Ascending aorta (tissue), 2 donors: ENCODE measurements at regions not wholly inside any gene's neighbourhood (a gene's known extent, or its start where the extent isn't known, plus 50 kb on each side); places are given as distances from the start of the nearest gene placed in this dataset.
"Not testable (repeated sequence)": the region's sequence is repeated elsewhere in the genome, so short reads cannot be mapped to it uniquely, and the experiment has no call there.

Experiments used
- DNase-seq, 2 donors: peaks; one replicate each; pipeline ENCODE4 v3.0.0-alpha.2; 2019; ENCODE audit warnings: low spot score in 2 of 2
- H3K27ac ChIP-seq, 2 donors: fragments of 200-600 bp; sonication (generic); one replicate each; pipeline ENCODE4 v1.5.1; 2016 to 2017; ENCODE audit warnings: mild to moderate bottlenecking in 1 of 2
- H3K27me3 ChIP-seq: fragments of 200-600 bp; sonication (generic); one replicate; pipeline ENCODE4 v1.5.1; 2017
- H3K36me3 ChIP-seq, 2 donors: fragments of 200-600 bp; sonication (generic); one replicate each; pipeline ENCODE4 v1.5.1; 2016
- H3K4me1 ChIP-seq, 2 donors: fragments of 200-600 bp; sonication (generic); one replicate each; pipeline ENCODE4 v1.5.1; 2016 to 2017; ENCODE audit warnings: mild to moderate bottlenecking in 1 of 2
- H3K4me3 ChIP-seq, 2 donors: fragments of 200-600 bp; sonication (generic); one replicate each; pipeline ENCODE4 v1.5.1; 2016 to 2017; ENCODE audit warnings: mild to moderate bottlenecking in 1 of 2
- H3K9me3 ChIP-seq, 2 donors: fragments of 200-600 bp; sonication (generic); one replicate each; pipeline ENCODE4 v1.5.1; 2016
- intact Hi-C: fragments of 100-400 bp; cut with DNase I; formaldehyde crosslinking; loops from one replicate; pipeline ENCODE4 v1.15.1; 2023
- TF ChIP-seq, protein P1 (sequence below), 3 experiments: fragments of 200-600 bp in 2 of 3; fragments of 450-650 bp in 1 of 3; sonication (generic) in 2 of 3; IDR thresholded peaks; one replicate each; pipeline ENCODE4 v1.5.1; 2016 to 2019; ENCODE audit warnings: antibody characterized with exemption in 3 of 3, mild to moderate bottlenecking in 1 of 3, moderate library complexity in 1 of 3

DNA sequence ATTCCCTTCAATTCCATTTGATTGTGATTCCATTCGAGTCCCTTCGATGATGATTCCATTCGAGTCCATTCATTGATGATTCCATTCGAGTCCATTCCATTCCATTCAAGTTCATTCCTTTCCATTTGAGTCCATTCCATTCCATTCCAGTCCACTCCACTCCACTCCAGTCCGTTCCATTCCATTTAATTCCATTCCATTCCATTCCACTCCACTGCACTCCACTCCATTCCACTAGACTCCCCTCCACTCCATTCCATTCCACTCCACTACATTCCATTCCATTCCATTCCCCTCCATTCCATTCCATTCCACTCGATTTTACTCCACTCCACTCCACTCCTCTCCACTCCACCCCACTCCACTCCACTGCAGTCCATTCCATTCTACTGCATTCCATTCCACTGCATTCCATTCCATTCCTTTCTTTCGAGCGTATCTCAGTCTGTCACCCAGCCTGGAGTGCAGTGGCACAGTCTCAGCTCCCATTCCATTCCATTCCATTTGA lies 115.7 kb downstream of the ZNF92 start:
- intact Hi-C loops = no loop called here

DNA sequence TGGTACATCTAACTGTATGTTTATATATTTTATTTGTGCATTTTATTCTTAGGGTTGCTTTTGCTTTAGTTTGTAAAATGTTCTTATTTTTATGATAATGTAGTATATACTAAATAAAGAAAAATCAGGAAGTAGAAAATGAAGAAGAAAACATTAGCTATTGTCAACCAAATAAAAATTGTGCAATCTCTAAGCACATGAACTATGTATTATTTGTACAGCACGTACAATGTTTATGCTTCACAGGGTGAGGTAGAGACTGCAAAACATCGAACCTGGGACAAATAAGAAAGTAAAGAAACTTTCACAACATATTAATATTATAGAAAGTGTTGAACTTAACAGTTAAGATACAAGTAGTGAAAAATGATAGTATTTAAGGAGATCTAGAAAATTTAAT lies 123.0 kb downstream of the ZNF92 start:
- H3K4me1 ChIP-seq, H3K9me3 ChIP-seq, intact Hi-C loops, H3K27ac ChIP-seq, H3K27me3 ChIP-seq, H3K36me3 ChIP-seq, H3K4me3 ChIP-seq, DNase-seq: not testable (repeated sequence)

More for the DNA sequence above, 115.7 kb downstream of the ZNF92 start:
- H3K36me3 ChIP-seq = no peaks in the 10 kb centered on the region
- no peak overlapping the region for H3K27ac ChIP-seq
- no peak overlapping the region for H3K4me3 ChIP-seq
- no peaks in the 10 kb centered on the region for H3K27me3 ChIP-seq
- TF ChIP-seq, protein P1, sequence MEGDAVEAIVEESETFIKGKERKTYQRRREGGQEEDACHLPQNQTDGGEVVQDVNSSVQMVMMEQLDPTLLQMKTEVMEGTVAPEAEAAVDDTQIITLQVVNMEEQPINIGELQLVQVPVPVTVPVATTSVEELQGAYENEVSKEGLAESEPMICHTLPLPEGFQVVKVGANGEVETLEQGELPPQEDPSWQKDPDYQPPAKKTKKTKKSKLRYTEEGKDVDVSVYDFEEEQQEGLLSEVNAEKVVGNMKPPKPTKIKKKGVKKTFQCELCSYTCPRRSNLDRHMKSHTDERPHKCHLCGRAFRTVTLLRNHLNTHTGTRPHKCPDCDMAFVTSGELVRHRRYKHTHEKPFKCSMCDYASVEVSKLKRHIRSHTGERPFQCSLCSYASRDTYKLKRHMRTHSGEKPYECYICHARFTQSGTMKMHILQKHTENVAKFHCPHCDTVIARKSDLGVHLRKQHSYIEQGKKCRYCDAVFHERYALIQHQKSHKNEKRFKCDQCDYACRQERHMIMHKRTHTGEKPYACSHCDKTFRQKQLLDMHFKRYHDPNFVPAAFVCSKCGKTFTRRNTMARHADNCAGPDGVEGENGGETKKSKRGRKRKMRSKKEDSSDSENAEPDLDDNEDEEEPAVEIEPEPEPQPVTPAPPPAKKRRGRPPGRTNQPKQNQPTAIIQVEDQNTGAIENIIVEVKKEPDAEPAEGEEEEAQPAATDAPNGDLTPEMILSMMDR (IDR thresholded peaks at IDR 0.05) = no peak
- no peak for DNase-seq
- H3K9me3 ChIP-seq = peaks cover 0 to 17% of the 10 kb centered on the region in 2 donors
- no peaks in the 10 kb centered on the region for H3K4me1 ChIP-seq

DNA sequence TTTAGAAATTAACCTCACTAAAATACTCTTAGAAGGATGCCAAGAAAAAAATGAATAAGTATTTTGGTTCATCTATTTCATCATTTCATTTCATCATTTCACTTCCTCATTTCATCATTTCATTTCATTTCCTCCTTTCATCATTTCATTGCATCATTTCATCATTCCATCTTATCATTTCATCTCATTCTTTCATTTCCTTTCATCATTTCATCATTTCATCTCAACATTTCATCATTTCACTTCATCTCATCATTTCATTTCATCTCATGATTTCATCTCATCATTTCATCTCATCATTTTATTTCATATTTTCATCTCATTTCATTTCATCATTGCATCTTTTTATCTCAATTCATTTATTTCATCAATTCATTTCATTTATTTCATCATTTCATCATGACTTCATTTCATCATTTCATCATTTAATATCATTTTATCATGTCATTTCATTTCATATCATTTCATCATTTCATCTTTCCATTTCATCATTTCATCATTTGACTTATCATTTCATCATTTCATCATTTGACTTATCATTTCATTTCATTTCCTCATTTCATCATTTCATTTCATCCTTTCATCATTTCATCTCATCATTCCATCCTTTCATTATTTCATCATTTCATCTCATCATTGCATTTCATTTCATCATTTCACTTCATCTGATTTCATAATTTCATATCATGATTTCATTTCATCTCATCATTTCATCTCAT lies 129.9 kb downstream of the ZNF92 start:
- no peaks in the 10 kb centered on the region for H3K27me3 ChIP-seq
- no peak overlapping the region for H3K4me3 ChIP-seq
- TF ChIP-seq, protein P1 (IDR thresholded peaks at IDR 0.05) = no peak
- H3K27ac ChIP-seq = no peak overlapping the region
- DNase-seq = no peak
- H3K4me1 ChIP-seq = no peaks in the 10 kb centered on the region
- H3K9me3 ChIP-seq = peaks cover 0 to 11% of the 10 kb centered on the region in 2 donors
- intact Hi-C loops = no loop called here
- H3K36me3 ChIP-seq = no peaks in the 10 kb centered on the region

DNA sequence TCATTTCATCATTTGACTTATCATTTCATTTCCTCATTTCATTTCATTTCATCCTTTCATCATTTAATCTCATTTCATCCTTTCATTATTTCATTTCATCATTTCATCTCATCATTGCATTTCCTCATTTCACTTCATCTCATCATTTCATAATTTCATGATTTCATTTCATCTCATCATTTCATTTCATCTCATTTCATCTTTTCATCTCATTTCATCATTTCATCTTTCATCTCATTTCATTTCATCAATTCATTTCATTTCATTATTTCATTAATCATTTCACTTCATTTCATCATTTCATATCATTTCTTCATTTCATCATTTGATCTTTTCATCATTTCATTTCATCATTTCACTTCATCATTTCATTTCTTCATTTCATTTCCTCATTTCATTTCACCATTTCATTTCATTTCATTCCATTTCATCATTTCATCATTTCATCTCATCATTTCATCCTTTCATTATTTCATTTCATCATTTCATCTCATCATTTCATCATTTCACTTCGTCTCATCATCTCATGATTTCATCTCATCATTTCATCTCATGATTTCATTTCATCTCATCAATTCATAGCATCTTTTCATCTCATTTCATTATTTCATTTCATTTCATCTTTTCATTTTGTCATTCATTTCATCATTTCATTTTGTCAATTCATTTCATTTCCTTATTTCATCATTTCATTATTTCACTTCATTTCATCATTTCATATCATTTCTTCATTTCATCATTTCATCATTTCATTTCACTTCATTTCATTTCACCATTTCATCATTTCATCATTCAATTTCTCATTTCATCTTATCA lies 131.1 kb downstream of the ZNF92 start:
- H3K27me3 ChIP-seq, H3K4me3 ChIP-seq, intact Hi-C loops, H3K36me3 ChIP-seq, DNase-seq, H3K27ac ChIP-seq, H3K4me1 ChIP-seq: not testable (repeated sequence)
- peaks cover 0 to 11% of the 10 kb centered on the region in 2 donors for H3K9me3 ChIP-seq

DNA sequence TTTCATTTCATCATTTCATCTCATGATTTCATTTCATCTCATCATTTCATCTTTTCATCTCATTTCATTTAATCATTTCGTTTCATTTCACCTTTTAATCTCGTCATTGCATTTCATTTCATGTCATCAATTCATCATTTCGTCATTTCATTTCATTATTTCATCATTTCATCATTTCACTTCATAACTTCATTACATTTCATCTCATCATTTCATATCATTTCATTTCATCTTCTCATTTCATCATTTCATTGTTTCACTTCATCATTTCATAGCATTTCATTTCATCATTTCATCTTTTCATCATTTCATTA lies 131.6 kb downstream of the ZNF92 start:
- DNase-seq, H3K36me3 ChIP-seq, intact Hi-C loops, H3K27ac ChIP-seq, H3K27me3 ChIP-seq, H3K4me3 ChIP-seq, H3K4me1 ChIP-seq: not testable (repeated sequence)
- peaks cover 0 to 11% of the 10 kb centered on the region in 2 donors for H3K9me3 ChIP-seq

DNA sequence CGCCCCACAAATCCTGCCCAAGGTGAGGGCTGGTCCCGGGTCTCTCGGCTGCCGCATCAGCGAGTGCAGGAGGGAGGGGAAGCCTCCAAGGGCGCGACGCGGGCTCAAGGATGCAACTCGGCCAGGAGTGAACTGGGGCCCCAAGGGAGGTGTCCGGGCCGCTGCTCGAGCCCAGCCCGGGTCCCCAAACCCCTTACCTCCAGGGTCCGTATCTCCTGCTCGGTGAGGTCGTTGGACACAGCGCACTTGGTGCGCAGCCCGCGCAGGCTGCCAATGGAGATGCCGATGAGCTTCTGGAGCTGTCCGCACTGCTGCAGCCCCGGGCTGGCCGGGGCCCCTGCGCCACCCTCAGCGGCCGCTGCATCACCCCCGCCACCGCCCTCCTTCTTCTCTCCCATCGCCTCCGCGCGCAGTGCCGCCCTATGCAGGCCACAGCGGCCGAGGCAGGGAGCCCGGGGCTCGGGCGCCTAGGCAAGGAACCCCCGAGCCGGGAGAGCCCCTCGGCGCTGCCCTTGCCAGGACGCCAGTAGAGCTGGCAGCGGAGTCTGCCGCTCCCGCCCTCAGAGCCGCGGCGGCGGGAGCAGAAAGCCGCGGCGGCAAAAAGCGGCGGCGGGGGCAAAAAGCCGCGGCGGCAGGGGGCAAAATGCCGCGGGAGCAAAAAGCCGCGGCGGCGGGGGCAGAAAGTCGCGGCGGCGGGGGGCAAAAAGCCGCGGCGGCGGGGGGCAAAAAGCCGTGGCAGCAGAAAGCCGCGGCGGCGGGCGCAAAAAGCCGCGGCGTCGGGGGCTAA lies 135.1 kb downstream of the ZNF92 start:
- intact Hi-C loops, DNase-seq, H3K36me3 ChIP-seq, H3K27ac ChIP-seq, H3K27me3 ChIP-seq, H3K4me1 ChIP-seq: not testable (repeated sequence)
- Histone ChIP-seq H3K4me3 (peak overlapping the region; percentile 55 to 59), H3K9me3 (peaks cover 0 to 11% of the 10 kb centered on the region in 2 donors)

DNA sequence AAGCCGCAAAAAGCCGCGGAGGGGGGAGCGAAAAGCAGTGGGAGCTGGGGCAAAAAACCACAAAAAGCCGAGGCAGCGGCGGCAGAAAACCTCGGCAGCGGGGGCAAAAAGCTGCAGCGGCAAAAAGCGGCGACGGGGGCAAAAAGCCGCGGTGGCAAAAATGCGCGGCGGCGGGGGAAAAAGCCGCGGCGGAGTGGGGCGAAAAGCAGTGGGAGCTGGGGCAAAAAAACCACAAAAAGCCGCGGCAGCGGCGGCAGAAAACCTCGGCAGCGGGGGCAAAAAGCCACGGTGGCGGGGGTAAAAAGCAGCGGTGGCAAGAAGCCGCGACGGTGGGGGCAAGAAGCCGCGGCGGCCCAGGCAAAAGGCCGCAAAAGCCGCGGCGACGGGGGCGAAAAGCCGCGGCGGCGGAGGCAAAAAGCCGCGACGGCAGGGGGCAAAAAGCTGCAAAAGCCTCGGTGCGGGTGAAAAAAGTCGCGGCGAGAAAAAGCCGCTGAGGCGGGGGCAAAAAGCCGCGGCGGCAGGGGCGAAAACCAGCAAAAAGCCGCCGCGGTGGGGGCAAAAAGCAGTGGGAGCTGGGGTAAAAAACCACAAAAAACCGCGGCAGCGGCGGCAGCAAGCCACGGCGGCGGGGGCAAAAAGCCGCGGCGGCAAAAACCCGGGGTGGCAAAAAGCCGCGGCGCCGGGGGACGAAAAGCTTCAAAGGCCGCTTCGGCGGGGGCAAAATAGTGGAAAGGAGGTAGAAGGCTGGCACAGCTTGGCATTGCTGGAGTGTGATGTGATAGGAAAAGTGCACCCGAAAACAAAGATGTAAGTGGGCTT lies 135.9 kb downstream of the ZNF92 start:
- no peak for DNase-seq
- intact Hi-C loops = no loop called here
- peaks cover 0 to 7% of the 10 kb centered on the region in 2 donors for H3K9me3 ChIP-seq
- no peak overlapping the region for H3K27ac ChIP-seq
- H3K4me3 ChIP-seq = peak overlapping the region; percentile 55 to 59
- no peaks in the 10 kb centered on the region for H3K27me3 ChIP-seq
- H3K4me1 ChIP-seq = peaks cover 0 to 5% of the 10 kb centered on the region in 2 donors
- H3K36me3 ChIP-seq = no peaks in the 10 kb centered on the region
- TF ChIP-seq, protein P1 (IDR thresholded peaks at IDR 0.05) = no peak

DNA sequence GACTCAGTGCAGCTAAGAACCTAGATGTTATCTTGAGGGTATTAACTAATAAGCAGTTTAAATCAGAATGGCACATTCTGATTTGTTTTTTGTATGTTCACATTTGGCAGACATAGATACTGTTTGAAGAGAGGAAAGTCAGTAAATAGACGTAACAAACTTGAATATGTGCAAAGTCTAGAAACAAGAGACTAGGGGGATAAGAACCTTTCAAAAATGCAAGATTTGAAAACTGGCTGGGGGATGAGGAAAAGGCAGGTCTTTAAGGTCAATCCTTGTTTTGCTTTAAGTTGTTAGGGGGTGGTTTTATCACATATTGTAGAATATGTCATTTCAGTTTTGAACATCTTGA lies 136.5 kb downstream of the ZNF92 start:
- H3K4me1 ChIP-seq, H3K27ac ChIP-seq, DNase-seq, H3K9me3 ChIP-seq, intact Hi-C loops, H3K27me3 ChIP-seq, H3K36me3 ChIP-seq: not testable (repeated sequence)
- H3K4me3 ChIP-seq = peak overlapping the region; percentile 55 to 59

DNA sequence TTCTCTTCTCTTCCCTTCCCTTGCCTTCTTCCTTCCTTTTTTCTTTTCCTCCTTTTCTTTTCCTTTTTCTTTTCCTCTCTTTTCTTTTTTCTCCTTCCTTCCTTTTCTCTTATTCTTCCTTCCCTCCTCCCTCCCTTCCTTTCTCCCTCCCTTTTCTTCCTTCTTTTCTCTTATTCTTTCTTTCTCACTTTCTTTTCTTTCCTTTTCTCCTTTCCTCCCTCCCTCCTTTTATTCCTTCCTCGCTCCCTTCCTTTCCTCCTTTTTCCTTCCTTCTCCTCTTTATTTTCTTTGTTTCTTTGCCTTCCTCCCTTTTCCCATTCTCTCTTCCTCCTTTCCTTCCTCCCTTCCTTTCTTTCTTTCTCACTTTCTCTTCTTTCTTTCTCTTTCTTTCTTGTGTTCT lies 146.1 kb downstream of the ZNF92 start:
- H3K27me3 ChIP-seq, H3K4me1 ChIP-seq, intact Hi-C loops, H3K4me3 ChIP-seq, DNase-seq, H3K36me3 ChIP-seq, H3K27ac ChIP-seq, H3K9me3 ChIP-seq: not testable (repeated sequence)
